Progenitor cell of endocrine pancreas (in vitro differentiated cells): ENCODE measurements at regions not wholly inside any gene's neighbourhood (a gene's known extent, or its start where the extent isn't known, plus 50 kb on each side); places are given as distances from the start of the nearest gene placed in this dataset.

Experiments
- DNase-seq: peaks from one replicate; pipeline ENCODE4 v3.0.0; 2021; ENCODE audit warnings: low spot score; ENCODE audit not compliant: unreplicated experiment
- H3K27ac Mint-ChIP-seq: 2 replicates; pipeline ENCODE4 v1.8.0; 2021; ENCODE audit warnings: mild to moderate bottlenecking, moderate library complexity, mixed read lengths
- H3K27me3 Mint-ChIP-seq: 2 replicates; pipeline ENCODE4 v1.8.0; 2021; ENCODE audit warnings: mixed read lengths
- H3K36me3 Mint-ChIP-seq: 2 replicates; pipeline ENCODE4 v1.8.0; 2022; ENCODE audit warnings: mixed read lengths; ENCODE audit not compliant: insufficient read depth
- H3K4me1 Mint-ChIP-seq: 2 replicates; pipeline ENCODE4 v1.8.0; 2021; ENCODE audit warnings: low read depth, mixed read lengths
- H3K4me3 Mint-ChIP-seq: 2 replicates; pipeline ENCODE4 v1.8.0; 2021; ENCODE audit warnings: low read depth, mild to moderate bottlenecking, moderate library complexity, mixed read lengths
- H3K9me3 Mint-ChIP-seq: 2 replicates; pipeline ENCODE4 v1.8.0; 2021; ENCODE audit warnings: low read depth, mixed read lengths
- CTCF ChIP-seq: fragments of 200-600 bp; sonication (generic); IDR thresholded peaks from one replicate; pipeline ENCODE4 v1.5.0; 2021; ENCODE audit warnings: antibody characterized with exemption, mild to moderate bottlenecking; ENCODE audit not compliant: unreplicated experiment

- no peak for DNase-seq
- TF ChIP-seq CTCF, result no peak
- Mint-ChIP-seq H3K9me3 (peaks cover 3% of the 10 kb centered on the region), H3K36me3 (no peaks in the 10 kb centered on the region), H3K27me3 (no peaks in the 10 kb centered on the region), H3K27ac (no peak overlapping the region), H3K4me1 (peaks cover 13% of the 10 kb centered on the region), H3K4me3 (no peak overlapping the region)
These were observed 330.2 kb downstream of the EPM2A start for GRCh38 chr6:145405006-145405551.

GRCh38 chr6:145406783-145407182, 328.5 kb downstream of the EPM2A start:
- no peak for TF ChIP-seq CTCF
- Mint-ChIP-seq H3K27ac (no peak overlapping the region), H3K4me3 (no peak overlapping the region)

GRCh38 chr6:145415616-145416015, 319.7 kb downstream of the EPM2A start:
- TF ChIP-seq CTCF, result no peak
- H3K9me3 Mint-ChIP-seq, result no peaks in the 10 kb centered on the region
- peaks cover 7% of the 10 kb centered on the region for H3K27me3 Mint-ChIP-seq
- H3K4me3 Mint-ChIP-seq, result no peak overlapping the region
- H3K36me3 Mint-ChIP-seq, result no peaks in the 10 kb centered on the region
- DNase-seq, result no peak
- H3K27ac Mint-ChIP-seq, result no peak overlapping the region
- H3K4me1 Mint-ChIP-seq, result no peaks in the 10 kb centered on the region

More at GRCh38 chr6:145406783-145407182, 328.5 kb downstream of the EPM2A start:
- no peaks in the 10 kb centered on the region for H3K27me3 Mint-ChIP-seq
- no peaks in the 10 kb centered on the region for H3K9me3 Mint-ChIP-seq
- no peaks in the 10 kb centered on the region for H3K36me3 Mint-ChIP-seq
- peaks cover 16% of the 10 kb centered on the region for H3K4me1 Mint-ChIP-seq
- no peak for DNase-seq

- Mint-ChIP-seq H3K9me3 (no peaks in the 10 kb centered on the region), H3K4me3 (no peak overlapping the region), H3K27ac (no peak overlapping the region), H3K36me3 (no peaks in the 10 kb centered on the region), H3K27me3 (peaks cover 2% of the 10 kb centered on the region), H3K4me1 (no peaks in the 10 kb centered on the region)
- no peak for TF ChIP-seq CTCF
- no peak for DNase-seq
These were observed 314.7 kb downstream of the EPM2A start for GRCh38 chr6:145420599-145420998.

- no peak for TF ChIP-seq CTCF
- H3K4me3 Mint-ChIP-seq, result no peak overlapping the region
- H3K36me3 Mint-ChIP-seq, result no peaks in the 10 kb centered on the region
- no peaks in the 10 kb centered on the region for H3K9me3 Mint-ChIP-seq
- DNase-seq, result no peak
- peaks cover 13% of the 10 kb centered on the region for H3K4me1 Mint-ChIP-seq
- no peak overlapping the region for H3K27ac Mint-ChIP-seq
- no peaks in the 10 kb centered on the region for H3K27me3 Mint-ChIP-seq
These were observed 311.4 kb downstream of the EPM2A start for GRCh38 chr6:145423936-145424335.
